ENCODE measurements at regions not wholly inside any gene's neighbourhood (a gene's known extent, or its start where the extent isn't known, plus 50 kb on each side); places are given as distances from the start of the nearest gene placed in this dataset.

- TF ChIP-seq GATA3 (IDR thresholded peaks at IDR 0.05; ENCODE audit: low read depth, low read length) (no peak), GATA2 (IDR thresholded peaks at IDR 0.05; ENCODE audit: low read depth, low read length) (no peak)
These were observed 1459.6 kb upstream of the TMEM132C start for GRCh38 chr12:126807312-126807865.

- TF ChIP-seq GATA2 (IDR thresholded peaks at IDR 0.05; ENCODE audit: low read depth, low read length) (no peak), GATA3 (IDR thresholded peaks at IDR 0.05; ENCODE audit: low read depth, low read length) (no peak)
These were observed 1455.6 kb upstream of the TMEM132C start for GRCh38 chr12:126811391-126811790.

- TF ChIP-seq GATA3 (IDR thresholded peaks at IDR 0.05; ENCODE audit: low read depth, low read length) (no peak), GATA2 (IDR thresholded peaks at IDR 0.05; ENCODE audit: low read depth, low read length) (no peak)
These were observed 1447.4 kb upstream of the TMEM132C start for GRCh38 chr12:126819554-126819953.

GRCh38 chr12:126830778-126831680, 1435.9 kb upstream of the TMEM132C start:
- TF ChIP-seq GATA2 (IDR thresholded peaks at IDR 0.05; ENCODE audit: low read depth, low read length) (no peak), GATA3 (IDR thresholded peaks at IDR 0.05; ENCODE audit: low read depth, low read length) (no peak)

- TF ChIP-seq GATA2 (IDR thresholded peaks at IDR 0.05; ENCODE audit: low read depth, low read length) (no peak), GATA3 (IDR thresholded peaks at IDR 0.05; ENCODE audit: low read depth, low read length) (no peak)
These were observed 1429.3 kb upstream of the TMEM132C start for GRCh38 chr12:126837697-126838096.

GRCh38 chr12:126843915-126844669, 1422.9 kb upstream of the TMEM132C start:
- TF ChIP-seq GATA2 (IDR thresholded peaks at IDR 0.05; ENCODE audit: low read depth, low read length) = no peak
- no peak for TF ChIP-seq GATA3 (IDR thresholded peaks at IDR 0.05; ENCODE audit: low read depth, low read length)

GRCh38 chr12:126847005-126847629, 1419.9 kb upstream of the TMEM132C start:
- TF ChIP-seq GATA2 (IDR thresholded peaks at IDR 0.05; ENCODE audit: low read depth, low read length) = no peak

GRCh38 chr12:126855768-126856167, 1411.2 kb upstream of the TMEM132C start:
- no peak for TF ChIP-seq GATA3 (IDR thresholded peaks at IDR 0.05; ENCODE audit: low read depth, low read length)
- TF ChIP-seq GATA2 (IDR thresholded peaks at IDR 0.05; ENCODE audit: low read depth, low read length) = no peak

GRCh38 chr12:126856958-126857357, 1410.0 kb upstream of the TMEM132C start:
- TF ChIP-seq GATA2 (IDR thresholded peaks at IDR 0.05; ENCODE audit: low read depth, low read length) (no peak), GATA3 (IDR thresholded peaks at IDR 0.05; ENCODE audit: low read depth, low read length) (no peak)

- no peak for TF ChIP-seq GATA3 (IDR thresholded peaks at IDR 0.05; ENCODE audit: low read depth, low read length)
- no peak for TF ChIP-seq GATA2 (IDR thresholded peaks at IDR 0.05; ENCODE audit: low read depth, low read length)
These were observed 1408.4 kb upstream of the TMEM132C start for GRCh38 chr12:126858560-126858959.

GRCh38 chr12:126860210-126860609, 1406.8 kb upstream of the TMEM132C start:
- TF ChIP-seq GATA3 (IDR thresholded peaks at IDR 0.05; ENCODE audit: low read depth, low read length) (no peak), GATA2 (IDR thresholded peaks at IDR 0.05; ENCODE audit: low read depth, low read length) (no peak)

GRCh38 chr12:126862500-126862899, 1404.5 kb upstream of the TMEM132C start:
- TF ChIP-seq GATA2 (IDR thresholded peaks at IDR 0.05; ENCODE audit: low read depth, low read length) (no peak), GATA3 (IDR thresholded peaks at IDR 0.05; ENCODE audit: low read depth, low read length) (no peak)

GRCh38 chr12:126869644-126870043, 1397.3 kb upstream of the TMEM132C start:
- TF ChIP-seq GATA2 (IDR thresholded peaks at IDR 0.05; ENCODE audit: low read depth, low read length) (no peak), GATA3 (IDR thresholded peaks at IDR 0.05; ENCODE audit: low read depth, low read length) (no peak)

- TF ChIP-seq GATA2 (IDR thresholded peaks at IDR 0.05; ENCODE audit: low read depth, low read length) (no peak), GATA3 (IDR thresholded peaks at IDR 0.05; ENCODE audit: low read depth, low read length) (no peak)
These were observed 1393.3 kb upstream of the TMEM132C start for GRCh38 chr12:126873701-126874100.

All from SH-SY5Y (cell line).